ENCODE measurements at regions not wholly inside any gene's neighbourhood (a gene's known extent, or its start where the extent isn't known, plus 50 kb on each side); places are given as distances from the start of the nearest gene placed in this dataset.

DNA sequence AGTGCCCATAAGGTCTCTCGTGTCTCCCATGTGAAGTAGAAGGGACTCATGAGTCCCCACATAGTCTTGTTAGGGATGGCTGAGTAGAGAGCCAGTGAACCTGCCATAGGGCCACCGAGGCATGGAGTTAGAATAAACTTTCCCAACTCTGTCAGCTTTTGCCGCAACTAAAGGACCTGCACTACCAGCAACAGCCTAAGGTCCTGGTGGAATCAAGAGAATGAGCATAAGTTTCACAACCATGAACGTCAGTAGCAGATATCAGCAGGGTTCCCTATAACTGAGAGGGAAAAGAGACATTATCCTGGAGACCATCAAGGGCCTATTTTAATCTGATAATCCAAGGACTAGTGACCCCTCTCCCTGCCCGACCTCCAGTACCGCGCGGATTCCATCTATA, 60.3 kb upstream of the FNDC3B start:
- TF ChIP-seq, protein P1, sequence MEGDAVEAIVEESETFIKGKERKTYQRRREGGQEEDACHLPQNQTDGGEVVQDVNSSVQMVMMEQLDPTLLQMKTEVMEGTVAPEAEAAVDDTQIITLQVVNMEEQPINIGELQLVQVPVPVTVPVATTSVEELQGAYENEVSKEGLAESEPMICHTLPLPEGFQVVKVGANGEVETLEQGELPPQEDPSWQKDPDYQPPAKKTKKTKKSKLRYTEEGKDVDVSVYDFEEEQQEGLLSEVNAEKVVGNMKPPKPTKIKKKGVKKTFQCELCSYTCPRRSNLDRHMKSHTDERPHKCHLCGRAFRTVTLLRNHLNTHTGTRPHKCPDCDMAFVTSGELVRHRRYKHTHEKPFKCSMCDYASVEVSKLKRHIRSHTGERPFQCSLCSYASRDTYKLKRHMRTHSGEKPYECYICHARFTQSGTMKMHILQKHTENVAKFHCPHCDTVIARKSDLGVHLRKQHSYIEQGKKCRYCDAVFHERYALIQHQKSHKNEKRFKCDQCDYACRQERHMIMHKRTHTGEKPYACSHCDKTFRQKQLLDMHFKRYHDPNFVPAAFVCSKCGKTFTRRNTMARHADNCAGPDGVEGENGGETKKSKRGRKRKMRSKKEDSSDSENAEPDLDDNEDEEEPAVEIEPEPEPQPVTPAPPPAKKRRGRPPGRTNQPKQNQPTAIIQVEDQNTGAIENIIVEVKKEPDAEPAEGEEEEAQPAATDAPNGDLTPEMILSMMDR (IDR thresholded peaks at IDR 0.05; ENCODE audit: poor library complexity): no peak
- TF ChIP-seq EZH2 (IDR thresholded peaks at IDR 0.05; ENCODE audit: borderline replicate concordance): no peak
